GM18873 (cell line): ENCODE measurements at regions not wholly inside any gene's neighbourhood (a gene's known extent, or its start where the extent isn't known, plus 50 kb on each side); places are given as distances from the start of the nearest gene placed in this dataset.

ENCODE experiments used
- ATAC-seq: cut with Tn5 transposase; IDR thresholded peaks from one replicate; pipeline ENCODE4 v1.9.1; 2021; ENCODE audit warnings: mild to moderate bottlenecking, moderate library complexity, moderate number of reproducible peaks; ENCODE audit not compliant: unreplicated experiment, low FRiP score

DNA sequence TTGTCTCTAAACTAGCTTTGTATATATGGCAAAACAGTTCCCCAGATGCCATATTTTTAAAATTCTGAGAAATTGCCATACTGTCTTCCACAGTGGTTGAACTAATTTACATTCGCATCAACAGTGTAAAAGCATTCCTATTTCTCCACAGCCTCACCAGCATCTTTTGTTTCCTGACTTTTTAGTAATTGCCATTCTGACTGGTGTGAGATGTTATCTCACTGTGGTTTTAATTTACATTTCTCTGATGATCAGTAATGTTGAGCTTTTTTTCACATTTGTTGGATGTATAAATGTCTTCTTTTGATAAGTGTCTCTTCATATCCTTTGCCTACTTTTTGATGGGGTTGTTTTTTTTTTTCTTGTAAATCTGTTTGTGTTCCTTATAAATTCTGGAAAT lies 1222.7 kb upstream of the CITED2 start:
- no peak for ATAC-seq

DNA sequence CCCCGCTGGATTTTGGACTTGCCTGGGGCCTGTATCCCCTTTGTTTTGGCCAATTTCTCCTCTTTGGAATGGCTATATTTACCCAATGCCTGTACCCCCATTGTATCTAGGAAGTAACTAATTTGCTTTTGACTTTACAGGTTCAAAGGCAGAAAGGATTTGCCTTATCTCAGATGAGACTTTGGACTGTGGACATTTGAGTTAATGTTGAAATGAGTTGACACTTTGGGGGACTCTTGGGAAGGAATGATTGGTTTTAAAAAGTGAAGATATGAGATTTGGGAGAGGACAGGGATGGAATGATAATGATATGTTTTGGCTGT lies 1220.3 kb upstream of the CITED2 start:
- no peak for ATAC-seq

DNA sequence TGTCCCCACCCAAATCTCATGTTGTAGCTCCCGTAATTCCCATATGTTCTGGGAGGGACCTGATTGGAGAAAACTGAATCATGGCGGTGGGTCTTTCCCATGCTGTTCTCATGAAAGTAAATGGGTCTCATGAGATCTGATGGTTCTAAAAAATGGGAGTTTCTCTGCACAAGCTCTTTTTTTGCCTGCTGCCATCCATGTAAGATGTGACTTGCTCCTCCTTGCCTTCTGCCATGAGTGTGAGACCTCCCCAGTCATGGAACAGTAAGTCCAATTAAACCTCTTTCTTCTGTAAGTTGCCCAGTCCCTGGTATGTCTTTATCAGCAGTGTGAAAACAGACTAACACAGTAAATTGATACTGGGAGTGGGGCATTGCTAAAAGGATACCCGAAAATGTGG lies 1218.4 kb upstream of the CITED2 start:
- ATAC-seq: no peak

DNA sequence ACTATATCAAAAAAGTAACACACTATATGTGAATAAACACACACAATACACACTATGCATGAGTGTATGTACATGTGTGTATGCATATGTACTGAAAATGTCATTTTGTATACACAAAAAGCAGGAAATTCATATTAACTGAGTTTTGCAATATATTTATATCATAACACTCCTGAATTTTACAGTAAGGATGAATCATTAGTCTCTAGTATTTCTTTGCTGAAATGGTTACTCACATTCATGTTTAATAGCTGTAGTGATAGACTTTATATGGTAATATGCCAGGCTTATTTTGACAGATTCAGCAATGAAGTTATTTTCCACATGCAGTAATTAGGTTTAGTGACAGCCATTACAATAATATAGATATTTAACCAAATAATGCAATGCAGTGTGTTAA lies 1216.2 kb upstream of the CITED2 start:
- ATAC-seq: no peak

DNA sequence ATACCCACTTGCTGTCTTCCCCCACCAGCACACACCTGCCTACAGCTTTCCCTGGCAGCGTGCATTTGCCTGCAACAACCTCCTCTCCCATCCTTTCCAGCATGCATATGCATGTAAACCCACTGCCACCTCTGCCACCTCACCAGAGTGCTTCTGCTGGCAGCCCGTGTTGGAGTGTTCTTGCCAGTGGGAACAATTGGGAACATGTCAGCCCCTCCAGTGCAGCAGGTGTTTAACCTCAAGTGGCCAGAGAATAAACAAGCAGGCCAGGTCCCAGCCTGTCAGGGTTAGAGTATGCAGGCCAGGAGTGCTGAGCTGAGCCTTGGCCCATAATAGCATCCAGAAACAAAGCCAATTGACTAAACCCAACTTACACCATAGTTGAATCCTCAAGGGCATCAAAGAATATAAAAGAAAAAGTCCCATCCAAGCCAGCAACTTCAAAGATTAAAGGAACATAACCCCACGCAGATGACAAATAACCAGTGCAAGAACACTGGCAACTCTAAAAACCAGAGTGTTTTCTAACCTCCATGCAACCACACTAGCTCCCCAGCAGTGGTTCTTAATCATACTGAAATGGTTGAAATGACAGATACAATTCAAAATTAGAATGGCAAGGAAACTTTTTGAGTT lies 1212.1 kb upstream of the CITED2 start:
- peak; percentile 88 for ATAC-seq

DNA sequence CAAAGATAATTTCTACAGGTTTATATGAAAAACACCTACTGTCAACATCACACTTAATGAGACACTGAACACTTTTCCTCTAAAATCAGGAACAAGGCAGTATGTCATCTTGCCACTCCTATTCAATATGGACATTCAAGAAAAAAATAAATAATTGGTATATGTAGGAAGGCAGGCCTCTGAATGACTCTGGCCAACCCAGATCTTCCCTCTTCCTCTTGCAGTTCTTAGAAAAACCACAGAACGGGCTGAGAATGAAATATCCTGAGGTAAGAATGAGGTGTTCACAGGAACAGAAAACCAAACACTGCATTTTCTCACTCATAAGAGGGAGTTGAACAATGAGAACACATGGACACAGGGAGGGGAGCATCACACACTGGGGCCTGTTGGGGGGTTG lies 1207.2 kb upstream of the CITED2 start:
- ATAC-seq: no peak

DNA sequence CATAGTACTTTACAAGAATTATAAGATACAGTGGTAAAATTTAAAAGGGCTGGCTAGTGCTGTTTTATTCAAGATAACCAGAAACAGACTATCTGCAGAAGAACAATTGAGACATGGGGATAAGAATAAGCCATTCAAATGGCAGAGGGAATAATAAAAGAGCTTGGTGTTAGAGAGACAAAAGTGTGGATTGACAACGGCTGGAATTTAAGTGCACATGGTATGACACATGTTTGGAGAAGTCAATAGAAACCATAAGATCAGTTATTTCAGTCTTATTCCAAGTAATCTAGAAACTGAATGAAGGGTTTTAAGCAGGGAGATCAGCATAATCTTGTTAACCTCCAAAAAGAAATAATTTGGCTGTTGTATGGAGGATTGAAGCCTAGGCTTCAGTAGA lies 1205.5 kb upstream of the CITED2 start:
- ATAC-seq: no peak

DNA sequence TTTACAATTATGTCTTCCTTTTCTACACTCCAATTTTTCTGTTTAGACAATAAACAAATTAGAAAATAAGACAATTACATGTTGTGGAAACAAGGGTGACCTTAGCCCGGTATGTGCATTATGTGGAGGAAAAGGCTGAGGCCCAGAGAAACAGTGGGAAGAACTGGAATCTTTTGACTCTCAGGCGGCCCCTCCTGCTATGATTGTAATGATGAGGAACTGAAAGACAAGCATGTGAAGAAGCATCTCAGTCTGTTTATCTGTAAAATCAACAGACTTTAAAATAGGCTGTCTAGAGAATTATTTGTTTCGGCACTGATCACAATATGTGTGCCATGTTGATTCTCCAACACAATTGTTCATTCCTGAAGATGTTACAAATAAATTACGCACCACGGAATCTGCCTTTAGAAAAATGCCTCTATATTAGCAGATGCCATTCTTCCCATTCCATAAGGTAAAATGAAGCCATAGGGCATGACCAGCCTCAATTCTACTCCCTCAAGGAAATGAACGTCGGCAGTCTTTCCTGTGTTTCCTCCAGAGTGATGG lies 1201.6 kb upstream of the CITED2 start:
- ATAC-seq: no peak

DNA sequence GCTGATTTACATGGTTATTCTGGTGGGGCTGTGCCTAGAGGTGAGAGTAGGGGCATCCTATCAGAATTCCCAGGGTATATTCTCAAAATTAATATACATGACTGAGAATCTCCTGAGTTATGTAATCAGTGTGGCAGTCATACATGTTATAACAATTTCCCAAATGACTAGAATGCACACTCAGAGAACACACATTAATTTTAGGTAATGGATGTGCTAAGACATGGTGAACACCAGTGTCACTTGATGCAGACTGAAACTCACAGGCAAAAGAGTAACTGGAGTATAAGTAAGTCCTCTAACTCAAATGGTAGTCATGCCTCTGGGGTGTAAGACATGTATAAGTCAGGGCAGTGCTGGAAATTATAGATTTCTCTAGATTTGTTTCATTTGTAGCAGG lies 1198.4 kb upstream of the CITED2 start:
- no peak for ATAC-seq

DNA sequence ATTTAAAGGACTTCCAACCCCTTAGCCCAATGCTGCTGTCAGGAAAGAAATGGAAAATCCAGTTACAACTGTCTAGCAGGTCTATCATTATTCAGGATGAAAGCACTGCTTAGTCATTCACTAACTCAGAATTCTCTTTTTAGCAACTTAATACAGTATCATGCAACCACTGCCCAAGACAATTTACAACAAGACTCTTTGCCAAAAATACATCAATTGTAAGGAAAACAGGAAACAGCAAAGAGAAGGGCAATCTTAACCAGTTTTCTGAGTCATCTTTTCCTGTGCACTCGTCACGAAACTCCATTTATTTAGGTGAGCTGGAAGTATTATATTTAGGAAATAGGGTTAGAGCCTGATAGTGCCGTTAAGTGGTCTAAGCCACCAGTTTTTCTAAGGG lies 1197.7 kb upstream of the CITED2 start:
- no peak for ATAC-seq

DNA sequence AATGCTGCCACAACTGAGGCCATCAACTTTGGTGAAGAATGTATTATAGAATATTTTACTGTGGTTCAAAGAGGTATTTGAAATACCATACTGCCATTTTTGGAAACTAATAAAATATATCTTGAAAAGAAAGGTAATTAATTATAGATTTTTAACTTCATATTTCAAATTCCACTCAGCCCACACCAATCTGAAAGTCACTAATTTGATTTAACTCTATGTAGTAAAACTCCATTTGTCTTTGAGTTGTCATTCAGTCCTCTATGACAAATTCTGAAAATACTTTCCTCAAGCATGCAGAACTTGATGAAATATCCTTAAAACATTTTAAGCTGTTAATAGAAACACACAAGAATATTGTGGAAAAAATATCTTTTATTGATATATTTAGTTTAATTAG lies 1196.7 kb upstream of the CITED2 start:
- no peak for ATAC-seq

DNA sequence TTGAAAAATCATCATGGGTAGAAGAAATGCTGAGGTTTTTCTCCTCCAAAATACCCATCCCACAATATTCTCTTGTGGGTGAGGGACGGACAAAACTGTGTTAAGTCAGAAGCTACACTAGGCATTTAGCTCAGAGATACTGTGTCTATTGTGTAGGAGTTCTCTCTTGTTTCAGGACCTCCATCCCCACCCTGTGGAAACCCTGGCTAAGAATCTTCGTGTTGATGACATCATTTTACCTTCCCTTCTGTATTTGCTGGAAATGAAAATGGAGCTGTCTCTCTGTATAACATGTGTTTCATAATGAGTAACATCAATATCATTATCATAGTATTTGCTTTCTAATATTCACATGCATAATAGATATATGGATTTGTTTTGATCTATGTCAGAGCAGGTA lies 1193.0 kb upstream of the CITED2 start:
- no peak for ATAC-seq

DNA sequence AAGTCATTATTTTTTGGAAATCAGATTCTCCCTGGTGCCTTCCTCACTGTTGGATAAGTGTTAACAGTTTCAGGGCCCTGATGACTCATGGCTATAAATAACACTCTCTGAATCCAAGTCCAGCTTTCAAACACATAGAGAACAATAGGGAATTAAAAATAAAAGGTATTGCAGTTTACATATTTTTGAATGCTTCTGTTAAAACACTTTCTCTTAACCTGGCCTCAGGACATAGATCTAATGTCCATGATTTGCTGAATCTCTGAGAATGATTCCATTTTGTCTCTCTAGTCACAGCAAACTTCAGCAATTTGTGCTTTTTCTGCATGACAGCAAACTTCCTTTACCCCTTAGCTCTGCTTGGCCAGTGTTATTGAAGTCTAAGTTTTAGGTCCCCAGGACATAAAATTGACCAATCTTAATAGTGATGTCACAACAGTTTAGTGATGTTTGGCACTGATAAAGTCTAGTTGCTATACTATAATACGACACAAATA lies 1192.4 kb upstream of the CITED2 start:
- ATAC-seq: no peak

DNA sequence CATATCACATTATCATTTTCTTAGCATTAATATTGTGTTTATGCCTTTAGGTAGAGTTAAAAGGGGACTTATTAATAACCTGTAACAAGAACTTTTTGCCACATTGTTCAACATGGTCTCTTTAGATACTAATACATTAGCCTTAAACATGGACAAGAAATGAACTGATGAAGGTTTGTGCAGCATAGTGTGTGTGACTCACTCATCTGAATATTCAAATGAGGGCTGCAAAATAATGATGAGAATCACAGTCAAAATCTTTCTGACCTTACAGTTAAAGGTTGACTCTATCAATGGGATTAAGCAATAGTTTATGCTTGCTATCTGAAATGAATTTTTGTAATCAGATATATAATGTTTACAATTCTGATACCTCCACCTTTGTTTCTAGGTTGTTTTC lies 1189.3 kb upstream of the CITED2 start:
- ATAC-seq: no peak

DNA sequence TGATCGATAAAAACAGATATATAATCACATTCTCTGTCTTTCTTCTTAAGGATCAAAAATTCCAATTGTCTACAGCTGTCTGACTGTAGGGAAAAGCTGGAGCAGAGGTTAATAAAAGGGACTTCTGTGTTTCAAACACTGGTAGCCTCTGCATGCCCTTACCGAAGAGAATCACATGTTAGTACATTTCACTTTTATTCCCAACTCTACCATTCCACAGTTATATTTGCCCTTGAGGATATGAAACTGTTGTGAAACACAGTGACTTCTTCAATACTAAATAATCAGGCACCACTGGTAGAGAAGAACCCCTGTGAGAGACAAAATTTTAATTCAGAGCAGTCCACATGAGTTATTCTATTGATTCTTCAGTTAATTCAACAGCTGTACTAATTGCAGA lies 1187.3 kb upstream of the CITED2 start:
- ATAC-seq: no peak

DNA sequence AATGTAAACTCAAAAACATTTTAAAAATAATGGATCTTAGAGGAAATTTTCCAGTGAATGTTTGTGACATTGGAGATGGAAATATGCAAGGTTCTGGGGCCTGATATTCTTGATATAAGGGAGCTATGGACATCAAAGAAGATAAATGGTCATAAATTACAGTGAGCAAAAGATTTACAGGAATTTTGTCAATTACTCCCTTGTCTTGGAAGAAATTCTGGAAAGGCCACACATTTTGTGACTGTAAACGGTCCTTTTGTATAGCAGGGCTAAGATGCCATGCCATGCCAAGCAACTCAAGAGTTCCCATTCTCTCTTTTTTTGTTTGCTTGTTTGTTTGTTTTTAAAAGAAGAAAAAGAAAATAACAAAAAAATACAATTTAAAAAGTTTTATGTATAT lies 1186.2 kb upstream of the CITED2 start:
- no peak for ATAC-seq

DNA sequence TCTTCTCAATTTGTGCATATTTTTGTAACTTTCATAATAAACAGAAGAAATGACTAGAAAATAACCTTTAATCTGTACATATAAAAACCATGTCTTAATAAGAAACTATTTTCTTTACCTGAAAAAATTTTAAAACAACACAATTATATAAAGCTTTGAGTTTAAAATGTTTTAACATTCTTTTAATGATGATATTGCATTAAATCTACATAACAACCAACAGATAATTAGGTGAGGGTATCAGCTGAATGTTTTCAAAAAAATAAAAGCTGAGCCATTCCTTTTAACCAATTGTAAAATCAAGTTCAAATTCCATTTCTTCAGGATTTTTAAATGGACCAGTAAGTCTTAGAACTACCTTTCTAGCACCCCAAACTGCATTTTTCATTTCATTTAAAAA lies 1185.0 kb upstream of the CITED2 start:
- no peak for ATAC-seq

DNA sequence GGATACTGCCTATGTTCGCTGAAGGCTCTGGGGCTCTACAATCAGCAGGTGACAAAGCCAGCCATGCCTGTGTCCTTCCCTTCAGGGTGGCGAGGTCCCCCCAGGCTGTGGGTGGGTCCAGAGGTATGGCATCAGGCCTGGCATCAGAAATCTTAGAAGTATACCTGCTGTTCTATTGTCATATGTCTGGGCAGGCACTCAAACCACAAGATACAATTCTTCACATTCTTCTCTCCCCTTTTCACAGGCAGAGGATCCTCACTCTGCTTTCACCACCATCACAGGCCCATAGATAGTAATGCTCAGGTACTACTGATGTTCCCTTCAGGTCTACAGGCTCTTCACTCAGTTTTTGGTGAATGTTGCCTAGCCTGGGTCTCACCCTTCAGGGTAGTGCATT lies 1180.0 kb upstream of the CITED2 start:
- no peak for ATAC-seq

DNA sequence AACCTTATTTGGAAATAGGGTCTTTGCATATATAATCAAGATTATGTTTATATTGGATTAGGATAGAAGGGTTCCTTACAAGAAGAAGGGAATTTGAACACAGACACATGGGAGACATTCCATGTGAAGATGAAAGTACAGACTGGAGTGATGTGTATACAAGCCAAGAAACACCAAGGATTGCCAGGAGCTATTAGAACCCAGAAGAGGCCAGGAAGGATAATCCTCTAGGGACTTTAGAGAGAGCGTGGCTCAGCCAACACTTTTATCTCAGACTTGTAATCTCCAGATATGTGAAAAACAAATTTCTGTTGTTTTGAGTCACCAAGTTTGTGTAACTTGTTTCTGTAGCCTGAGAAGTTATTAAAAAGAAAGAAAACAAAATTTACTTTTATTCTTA lies 1173.9 kb upstream of the CITED2 start:
- ATAC-seq: no peak

DNA sequence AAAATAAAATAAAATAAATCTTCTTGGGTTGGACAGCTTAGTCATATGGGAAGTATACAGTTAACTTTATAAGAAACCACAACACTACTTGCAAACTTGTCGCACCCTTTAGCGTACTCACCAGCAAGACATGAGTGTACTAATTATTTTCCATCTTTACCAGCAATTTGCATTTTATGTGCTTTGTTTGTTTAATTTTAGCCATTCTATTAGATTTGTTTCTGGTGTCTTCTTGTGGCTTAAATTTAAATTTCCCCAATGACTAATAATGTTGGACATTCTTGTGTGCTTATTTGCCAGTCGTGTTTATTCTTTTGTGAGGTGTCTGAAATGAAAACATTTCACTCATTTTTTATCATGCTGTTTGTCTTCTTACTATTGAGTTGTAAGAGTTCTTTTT lies 1172.2 kb upstream of the CITED2 start:
- no peak for ATAC-seq

DNA sequence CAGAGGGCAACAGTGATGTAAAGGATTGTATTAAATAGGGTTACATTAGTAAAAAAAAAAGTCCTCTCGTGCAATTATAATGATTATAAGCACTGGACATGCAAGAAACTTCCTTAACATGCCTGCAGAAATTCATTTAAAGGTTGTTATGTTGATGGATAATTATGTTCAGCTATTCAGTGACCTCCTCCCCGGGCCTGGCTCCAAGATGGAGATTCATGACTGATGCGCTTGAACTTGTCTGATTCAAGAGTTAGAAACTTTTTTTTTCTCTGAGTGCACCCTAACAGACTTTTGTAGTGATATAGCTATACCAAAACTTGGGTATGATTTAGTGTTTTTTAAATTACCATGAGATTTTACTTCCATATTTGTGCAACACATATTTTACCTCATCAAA lies 1170.0 kb upstream of the CITED2 start:
- no peak for ATAC-seq

DNA sequence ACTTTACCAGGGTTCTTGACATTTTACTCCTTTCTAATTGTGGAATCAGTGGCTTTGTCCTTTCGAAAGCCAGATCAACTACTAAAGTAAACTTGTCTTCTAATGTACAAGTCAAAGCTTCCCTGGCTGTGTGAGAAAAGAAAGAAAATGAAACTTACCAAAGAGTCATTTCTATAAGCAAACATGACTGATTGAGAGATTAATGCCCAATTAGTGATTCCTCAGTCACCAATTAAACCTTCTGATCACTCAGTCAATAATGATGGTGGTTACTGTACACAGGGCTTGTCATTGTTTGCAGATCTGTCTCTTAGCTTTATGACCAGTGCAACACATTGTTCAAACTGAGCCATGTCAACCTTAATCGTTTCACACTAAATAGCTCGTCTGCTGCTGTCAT lies 1168.4 kb upstream of the CITED2 start:
- ATAC-seq: no peak

DNA sequence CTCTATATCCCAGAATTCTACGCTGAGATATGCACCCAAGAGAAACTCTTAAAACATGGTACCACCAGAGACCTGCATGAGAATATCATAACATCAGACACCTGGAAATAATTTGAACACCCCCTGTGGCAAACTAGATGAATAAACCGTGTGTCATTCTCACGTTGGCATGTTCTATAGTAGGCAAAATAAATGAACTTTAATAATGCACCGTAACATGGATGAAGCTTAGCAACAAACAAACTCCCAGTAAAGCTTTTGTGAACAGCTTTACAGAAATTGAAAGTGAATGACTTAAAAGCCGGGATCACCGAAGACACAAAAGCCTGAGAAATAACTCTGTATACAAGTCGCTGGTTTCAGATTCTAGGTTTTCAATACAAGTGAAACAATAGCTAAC lies 1166.8 kb upstream of the CITED2 start:
- ATAC-seq: no peak
